Suppressor macrophage (primary cell): ENCODE measurements at regions not wholly inside any gene's neighbourhood (a gene's known extent, or its start where the extent isn't known, plus 50 kb on each side); places are given as distances from the start of the nearest gene placed in this dataset.
"Not testable (repeated sequence)": the region's sequence is repeated elsewhere in the genome, so short reads cannot be mapped to it uniquely, and the experiment has no call there.

Source experiments
- DNase-seq, 4 experiments: peaks; one replicate each; pipeline ENCODE4 v3.0.0-alpha.2; 2020 to 2022

GRCh38 chr2:230593765-230594164 is 118.9 kb upstream of the CAB39 start:
- DNase-seq, result no peak

- DNase-seq, result no peak
These were observed 118.3 kb upstream of the CAB39 start for GRCh38 chr2:230594286-230594840.

- DNase-seq, result no peak
These were observed 112.8 kb upstream of the CAB39 start for GRCh38 chr2:230599853-230600252.

GRCh38 chr2:230600285-230600684 is 112.4 kb upstream of the CAB39 start:
- no peak for DNase-seq

- DNase-seq, result no peak
These were observed 111.8 kb upstream of the CAB39 start for GRCh38 chr2:230600881-230601280.

- DNase-seq, result no peak
These were observed 111.1 kb upstream of the CAB39 start for GRCh38 chr2:230601510-230601909.

- DNase-seq, result peak in 3 of 4 experiments; percentile 48 to 59 (median 53)
These were observed 109.9 kb upstream of the CAB39 start for GRCh38 chr2:230602562-230603230.

GRCh38 chr2:230603317-230603716 is 109.3 kb upstream of the CAB39 start:
- DNase-seq, result not testable (repeated sequence)

- DNase-seq, result not testable (repeated sequence)
These were observed 108.5 kb upstream of the CAB39 start for GRCh38 chr2:230604158-230604557.

- no peak for DNase-seq
These were observed 98.6 kb upstream of the CAB39 start for GRCh38 chr2:230614040-230614439.

- DNase-seq, result no peak
These were observed 97.7 kb upstream of the CAB39 start for GRCh38 chr2:230614913-230615332.

GRCh38 chr2:230617256-230617706 is 95.4 kb upstream of the CAB39 start:
- DNase-seq, result not testable (repeated sequence)

GRCh38 chr2:230619491-230619890 is 93.2 kb upstream of the CAB39 start:
- DNase-seq, result no peak

GRCh38 chr2:230625220-230625619 is 87.4 kb upstream of the CAB39 start:
- not testable (repeated sequence) for DNase-seq

GRCh38 chr2:230627091-230627490 is 85.6 kb upstream of the CAB39 start:
- not testable (repeated sequence) for DNase-seq

GRCh38 chr2:230627806-230628724 is 84.6 kb upstream of the CAB39 start:
- DNase-seq, result no peak

GRCh38 chr2:230631470-230631869 is 81.2 kb upstream of the CAB39 start:
- no peak for DNase-seq

- no peak for DNase-seq
These were observed 78.5 kb upstream of the CAB39 start for GRCh38 chr2:230634146-230634545.

- not testable (repeated sequence) for DNase-seq
These were observed 77.8 kb upstream of the CAB39 start for GRCh38 chr2:230634721-230635313.

- DNase-seq, result no peak
These were observed 75.9 kb upstream of the CAB39 start for GRCh38 chr2:230636684-230637271.

GRCh38 chr2:230637486-230637885 is 75.2 kb upstream of the CAB39 start:
- not testable (repeated sequence) for DNase-seq

- DNase-seq, result no peak
These were observed 72.1 kb upstream of the CAB39 start for GRCh38 chr2:230640540-230641011.
